AG04449 (cell line): ENCODE measurements at regions not wholly inside any gene's neighbourhood (a gene's known extent, or its start where the extent isn't known, plus 50 kb on each side); places are given as distances from the start of the nearest gene placed in this dataset.

Experiments
- CTCF ChIA-PET: fragments of 350-600 bp; formaldehyde crosslinking; extraction: SDS; loops from one replicate; lab custom pipeline; 2021; ENCODE audit warnings: antibody characterized with exemption; lab: Yijun Ruan, JAX
- POLR2A ChIA-PET: fragments of 400-600, 350-600 bp; formaldehyde crosslinking; extraction: SDS; loops from one replicate; lab custom pipeline; 2020; ENCODE audit warnings: antibody characterized with exemption, inconsistent platforms; lab: Yijun Ruan, JAX
- DNase-seq: peaks from one replicate; pipeline ENCODE4 v3.0.0-alpha.2; 2010; ENCODE audit warnings: low read depth, low spot score
- H3K4me3 ChIP-seq: 2 replicates; pipeline ENCODE4 v1.5.1; 2011; ENCODE audit warnings: low read depth, mild to moderate bottlenecking, control low read depth, low read length
- CTCF ChIP-seq: IDR thresholded peaks from one replicate; pipeline ENCODE4 v1.5.1; 2011; ENCODE audit warnings: mild to moderate bottlenecking, moderate library complexity, low read length, control low read depth, inconsistent platforms; ENCODE audit not compliant: insufficient read depth; ENCODE audit errors: missing control alignments

DNA sequence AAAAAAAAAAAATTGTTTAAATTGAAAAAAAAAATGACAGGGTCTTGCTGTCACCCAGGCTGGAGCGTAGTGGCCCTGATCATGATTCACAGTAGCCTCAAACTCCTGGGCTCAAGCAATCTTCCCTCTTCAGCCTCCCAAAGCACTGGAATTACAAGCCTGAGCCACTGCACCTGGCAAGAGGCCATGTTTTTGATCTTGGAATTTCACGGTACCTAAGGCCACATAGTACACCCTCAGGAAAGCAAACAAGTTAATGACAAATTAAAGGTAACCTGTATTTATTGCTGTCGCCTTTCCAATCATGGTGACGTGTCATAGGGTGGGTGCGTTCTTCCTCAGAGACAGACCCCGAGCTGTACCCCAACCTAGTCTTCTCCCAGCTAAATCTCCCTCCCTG, 79.2 kb downstream of the LINC00237 start:
- no peak for TF ChIP-seq CTCF
- ChIA-PET CTCF (no interaction called here), POLR2A (no interaction called here)
- DNase-seq: no peak
- no peak overlapping the region for H3K4me3 ChIP-seq

DNA sequence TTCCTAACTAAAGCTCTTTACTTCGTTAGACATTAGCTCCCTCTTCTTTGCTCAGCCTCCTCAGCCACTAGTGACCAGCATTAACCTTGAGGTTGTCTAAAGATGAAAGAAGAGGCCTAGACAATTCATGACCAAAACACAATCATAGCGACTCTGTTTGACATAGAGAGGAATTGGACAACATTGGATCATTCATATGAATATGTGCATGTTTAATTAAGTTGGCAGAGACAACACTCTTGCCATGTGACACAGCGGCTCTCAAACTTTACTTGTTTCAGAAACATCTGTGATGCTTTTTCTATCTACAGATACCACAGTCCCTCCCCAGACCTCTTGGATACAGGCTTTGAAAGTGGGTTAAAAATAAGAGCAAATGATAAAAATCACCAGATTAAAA, 81.7 kb downstream of the LINC00237 start:
- ChIA-PET POLR2A (no interaction called here), CTCF (no interaction called here)
- no peak for DNase-seq
- no peak overlapping the region for H3K4me3 ChIP-seq
- TF ChIP-seq CTCF: no peak

DNA sequence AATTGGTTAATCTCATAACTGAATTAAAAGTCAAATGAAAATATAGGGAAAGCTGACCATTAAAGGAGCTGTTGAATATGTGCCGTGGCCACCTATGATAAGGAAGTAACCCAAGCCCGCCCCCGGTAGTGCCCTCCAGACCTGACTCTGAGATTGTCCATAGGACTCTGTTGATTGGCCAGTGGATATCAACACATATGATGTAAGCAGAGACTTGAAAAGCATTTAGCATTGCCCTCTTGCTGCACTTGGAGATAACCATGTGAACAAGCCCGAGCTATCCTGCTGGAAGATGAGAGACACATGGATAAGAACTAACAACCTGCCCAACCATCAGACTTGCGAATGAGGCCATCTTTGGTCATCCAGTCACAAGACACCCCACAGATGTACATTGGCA, 83.2 kb downstream of the LINC00237 start:
- CTCF ChIA-PET: no interaction called here
- POLR2A ChIA-PET: no interaction called here
- H3K4me3 ChIP-seq: no peak overlapping the region
- no peak for DNase-seq
- TF ChIP-seq CTCF: no peak

GRCh38 chr20:21021472-21021790, 84.7 kb downstream of the LINC00237 start:
- H3K4me3 ChIP-seq: no peak overlapping the region
- TF ChIP-seq CTCF: no peak
- DNase-seq: no peak
- POLR2A ChIA-PET: no interaction called here
- CTCF ChIA-PET: interaction anchor here (0.7 kb wide), 1 partner anchor 214 kb away, joined by 3 read pairs; no protein-coding TSS in a partner anchor

GRCh38 chr20:21020659-21021471, 85.3 kb downstream of the LINC00237 start:
- POLR2A ChIA-PET: no interaction called here
- no peak for DNase-seq
- no peak for TF ChIP-seq CTCF
- CTCF ChIA-PET: no interaction called here
- no peak overlapping the region for H3K4me3 ChIP-seq

- no peak for DNase-seq
- POLR2A ChIA-PET: no interaction called here
- TF ChIP-seq CTCF: no peak
- H3K4me3 ChIP-seq: no peak overlapping the region
- CTCF ChIA-PET: no interaction called here
Observed at GRCh38 chr20:21019814-21020658, 86.1 kb downstream of the LINC00237 start.
